ENCODE measurements at regions not wholly inside any gene's neighbourhood (a gene's known extent, or its start where the extent isn't known, plus 50 kb on each side); places are given as distances from the start of the nearest gene placed in this dataset.

DNA sequence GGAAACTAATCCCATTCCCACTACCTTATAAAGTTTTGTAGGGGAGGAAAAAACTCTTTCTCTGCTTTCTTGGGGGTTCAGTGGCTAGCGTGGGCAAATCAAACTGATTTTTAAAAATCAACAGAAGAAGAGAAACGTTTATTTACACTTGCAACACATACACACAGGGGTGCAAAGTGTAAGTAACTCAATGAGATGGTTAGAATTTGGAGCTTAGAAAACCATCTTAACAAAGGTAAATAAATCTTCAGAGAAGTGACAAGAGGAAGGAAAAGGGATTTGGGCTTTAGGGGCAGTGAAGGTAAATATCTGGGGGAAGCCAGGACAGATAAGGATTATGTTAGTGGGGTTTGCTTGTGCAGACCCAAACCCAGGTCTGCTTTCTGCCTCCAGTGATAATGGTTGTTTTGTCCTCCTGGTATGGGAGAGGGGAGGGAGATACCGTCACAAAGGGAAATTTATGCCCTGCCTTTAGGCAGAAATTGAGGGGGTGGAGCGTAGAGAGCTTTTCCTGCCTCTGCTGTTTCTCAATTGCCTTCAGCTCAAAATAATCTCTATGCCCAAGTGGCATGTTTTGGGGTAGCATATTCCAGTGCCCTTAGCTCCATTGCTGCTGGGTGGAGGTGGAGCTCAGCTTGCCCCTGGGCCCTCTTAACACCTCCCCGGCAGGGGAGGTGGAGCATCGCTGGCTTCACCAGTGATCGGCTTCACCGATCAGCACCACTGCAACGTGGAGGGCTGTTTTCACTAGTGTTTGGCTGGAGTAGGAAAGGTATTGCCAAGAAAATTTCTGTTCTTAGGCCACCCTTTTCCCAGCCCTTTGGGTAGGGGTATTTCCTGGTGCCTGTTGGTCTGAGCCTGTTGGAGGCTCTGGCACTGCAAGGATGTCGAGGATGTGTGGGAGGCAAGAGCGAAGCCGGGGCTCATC lies 92.2 kb downstream of the TEX51 start:
- no peak for DNase-seq (ENCODE audit: low read depth)

DNA sequence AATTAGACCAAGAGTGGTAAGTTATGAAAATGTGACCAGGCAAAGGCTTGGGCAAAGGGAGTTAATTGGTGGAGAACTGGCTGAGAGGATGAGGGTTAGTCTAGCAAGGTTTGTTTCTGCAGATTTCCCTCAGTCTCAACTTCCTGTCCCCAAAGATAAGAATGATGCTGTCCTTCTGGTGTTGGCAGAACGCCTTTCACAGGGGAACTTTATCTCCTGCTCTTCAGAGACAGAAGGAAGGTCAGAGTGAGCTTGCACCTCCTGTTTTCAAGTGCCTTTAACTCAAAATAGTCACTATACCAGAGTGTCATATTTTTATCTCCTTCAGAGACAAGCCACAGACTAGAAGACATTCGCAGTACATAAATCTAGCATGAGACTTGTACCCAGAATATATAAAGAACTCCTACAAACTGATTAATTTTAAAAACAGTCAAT lies 95.7 kb downstream of the TEX51 start:
- DNase-seq (ENCODE audit: low read depth), result no peak

DNA sequence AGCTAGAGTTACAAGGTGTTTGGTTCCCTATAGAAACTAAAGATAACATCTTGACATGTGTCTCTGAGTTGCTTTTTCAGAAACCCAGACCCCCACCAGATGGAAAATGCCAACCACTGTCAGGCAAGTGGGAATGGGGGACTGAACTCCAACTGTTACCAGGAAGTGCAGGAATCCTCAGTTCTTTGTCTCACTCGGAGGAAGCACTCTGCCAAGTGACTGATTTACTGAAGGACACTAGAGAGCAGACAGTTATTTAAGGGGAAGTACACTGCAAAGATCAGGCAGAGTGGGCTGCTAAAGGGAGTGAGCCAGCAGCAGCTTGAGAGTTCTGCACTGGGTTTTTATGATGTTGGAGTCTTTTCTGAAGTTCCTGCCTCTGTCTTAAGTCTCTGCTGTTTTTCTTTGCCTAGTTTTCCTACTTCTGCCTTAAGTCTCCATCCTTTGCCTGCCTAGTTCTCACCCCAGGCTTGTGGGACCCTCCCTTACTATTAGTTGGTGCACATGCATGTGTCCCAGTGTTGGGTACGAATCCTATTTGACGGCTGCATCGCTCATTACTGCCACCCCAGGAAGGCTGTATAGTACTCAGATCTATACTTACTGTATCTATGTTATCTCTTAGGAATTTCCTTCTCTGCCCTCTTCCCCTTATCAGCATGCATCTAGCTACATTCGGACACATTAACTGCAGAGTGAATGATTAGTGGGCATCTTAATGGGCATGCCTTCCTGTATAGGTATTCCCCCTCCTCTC lies 97.1 kb downstream of the TEX51 start:
- no peak for DNase-seq (ENCODE audit: low read depth)

GRCh38 chr2:126996378-126996699 lies 97.6 kb downstream of the TEX51 start:
- no peak for DNase-seq (ENCODE audit: low read depth)
